HT1080 (cell line): ENCODE measurements at regions not wholly inside any gene's neighbourhood (a gene's known extent, or its start where the extent isn't known, plus 50 kb on each side); places are given as distances from the start of the nearest gene placed in this dataset.
"Not testable (repeated sequence)": the region's sequence is repeated elsewhere in the genome, so short reads cannot be mapped to it uniquely, and the experiment has no call there.

Experiments
- DNase-seq: peaks from one replicate; pipeline ENCODE4 v3.0.0-alpha.2; 2015; ENCODE audit warnings: low read depth

GRCh38 chr5:8700671-8701070 lies 831.7 kb downstream of the MTRR start:
- DNase-seq, result no peak

- no peak for DNase-seq
Observed at GRCh38 chr5:8701251-8701650, 832.3 kb downstream of the MTRR start.

- DNase-seq, result no peak
Observed at GRCh38 chr5:8710426-8710930, 835.4 kb downstream of the SEMA5A start.

- no peak for DNase-seq
Observed at GRCh38 chr5:8714198-8714597, 831.7 kb downstream of the SEMA5A start.

- no peak for DNase-seq
Observed at GRCh38 chr5:8714861-8715260, 831.0 kb downstream of the SEMA5A start.

GRCh38 chr5:8719796-8720195 lies 826.1 kb downstream of the SEMA5A start:
- no peak for DNase-seq

- no peak for DNase-seq
Observed at GRCh38 chr5:8720506-8720905, 825.4 kb downstream of the SEMA5A start.

GRCh38 chr5:8721536-8721935 lies 824.3 kb downstream of the SEMA5A start:
- DNase-seq, result no peak

GRCh38 chr5:8726383-8727036 lies 819.4 kb downstream of the SEMA5A start:
- DNase-seq, result no peak

GRCh38 chr5:8727396-8727795 lies 818.5 kb downstream of the SEMA5A start:
- no peak for DNase-seq

GRCh38 chr5:8729437-8729836 lies 816.4 kb downstream of the SEMA5A start:
- no peak for DNase-seq

- no peak for DNase-seq
Observed at GRCh38 chr5:8730194-8730593, 815.7 kb downstream of the SEMA5A start.

- not testable (repeated sequence) for DNase-seq
Observed at GRCh38 chr5:8731110-8731509, 814.8 kb downstream of the SEMA5A start.

GRCh38 chr5:8740595-8740994 lies 805.3 kb downstream of the SEMA5A start:
- no peak for DNase-seq

- DNase-seq, result no peak
Observed at GRCh38 chr5:8749556-8749955, 796.3 kb downstream of the SEMA5A start.

GRCh38 chr5:8750100-8750499 lies 795.8 kb downstream of the SEMA5A start:
- no peak for DNase-seq

GRCh38 chr5:8751971-8752370 lies 793.9 kb downstream of the SEMA5A start:
- no peak for DNase-seq

GRCh38 chr5:8752595-8752994 lies 793.3 kb downstream of the SEMA5A start:
- peak; percentile 0 for DNase-seq

- DNase-seq, result peak; percentile 64
Observed at GRCh38 chr5:8756498-8757084, 789.3 kb downstream of the SEMA5A start.

- DNase-seq, result no peak
Observed at GRCh38 chr5:8765886-8766285, 780.0 kb downstream of the SEMA5A start.

GRCh38 chr5:8766448-8766847 lies 779.4 kb downstream of the SEMA5A start:
- DNase-seq, result no peak

GRCh38 chr5:8767111-8767510 lies 778.8 kb downstream of the SEMA5A start:
- no peak for DNase-seq

GRCh38 chr5:8767746-8768145 lies 778.1 kb downstream of the SEMA5A start:
- no peak for DNase-seq
